ENCODE measurements at regions not wholly inside any gene's neighbourhood (a gene's known extent, or its start where the extent isn't known, plus 50 kb on each side); places are given as distances from the start of the nearest gene placed in this dataset.
"Not testable (repeated sequence)": the region's sequence is repeated elsewhere in the genome, so short reads cannot be mapped to it uniquely, and the experiment has no call there.

DNA sequence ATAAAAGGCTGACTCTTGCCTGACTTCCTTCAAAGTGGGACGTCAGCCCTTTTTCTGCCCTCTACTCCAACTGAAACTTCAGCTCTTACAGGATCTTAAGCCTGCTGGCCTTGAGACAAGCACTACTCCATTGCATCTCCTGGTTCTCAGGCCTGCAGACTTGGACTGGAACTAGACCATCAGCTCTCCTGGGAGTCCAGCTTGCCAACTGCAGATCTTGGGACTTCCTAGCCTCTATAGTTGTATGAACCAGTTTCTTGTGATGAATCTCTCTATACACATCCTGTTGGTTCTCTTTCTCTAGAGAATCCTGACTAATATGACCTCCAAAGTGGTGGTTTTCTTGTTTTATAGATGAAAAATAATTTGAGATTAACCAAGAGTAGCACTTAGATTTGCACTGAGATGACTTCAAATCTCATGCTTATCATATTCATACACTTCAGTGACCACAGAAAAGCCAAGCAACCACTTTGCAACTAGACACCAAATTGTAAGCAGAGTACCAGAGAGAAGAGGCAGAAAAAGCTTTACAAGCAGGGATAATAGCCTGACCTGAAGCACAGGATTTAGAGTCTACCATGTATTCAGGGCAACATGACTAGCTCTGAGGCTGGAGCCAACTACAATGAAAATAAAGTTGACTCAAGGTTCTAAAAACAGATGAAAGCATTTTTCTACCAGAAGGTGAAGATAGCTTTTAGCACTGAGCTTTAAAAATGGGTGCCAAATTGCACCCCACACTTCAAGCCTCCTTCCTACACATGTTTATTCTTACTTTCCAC lies 661.3 kb upstream of the USP24 start:
- DNase-seq (ENCODE audit: low spot score), result no peak

DNA sequence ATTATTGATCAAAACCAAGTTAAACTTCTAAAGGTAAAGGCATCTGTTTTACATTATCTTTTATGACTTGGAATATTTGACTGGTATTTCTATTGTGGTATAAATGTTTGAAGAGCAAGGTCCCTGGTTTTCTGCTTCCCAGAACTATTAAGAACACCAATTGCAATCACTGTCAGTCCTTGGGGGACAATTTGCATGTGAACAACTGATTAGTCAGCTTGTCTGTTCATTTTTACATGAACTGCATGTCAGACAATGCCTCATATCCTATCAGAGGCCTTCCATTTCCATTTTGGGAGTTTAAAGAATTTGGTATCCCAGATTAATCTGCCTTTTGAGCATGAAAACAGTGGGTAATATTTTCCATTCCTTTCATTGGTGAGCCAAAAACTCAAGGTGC lies 654.9 kb upstream of the USP24 start:
- DNase-seq (ENCODE audit: low spot score), result no peak

DNA sequence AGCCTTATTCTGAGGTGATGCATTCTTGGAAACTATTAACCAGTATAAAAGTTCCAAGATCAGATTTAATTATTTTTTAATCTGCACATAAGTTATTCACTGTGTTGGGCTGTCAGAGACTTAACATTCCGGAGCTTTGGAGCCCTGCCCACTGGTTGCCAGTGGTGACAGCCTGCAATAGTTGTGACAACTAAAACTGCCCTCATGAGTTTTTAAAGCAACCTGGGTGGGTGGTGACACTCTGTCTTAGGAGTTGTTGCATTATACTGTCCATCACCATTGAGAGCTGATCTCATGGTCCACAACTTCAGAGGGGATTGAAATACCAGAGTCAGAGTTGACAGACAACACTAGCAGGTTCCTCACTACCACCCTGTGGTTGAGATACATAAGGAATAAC lies 653.9 kb upstream of the USP24 start:
- no peak for DNase-seq (ENCODE audit: low spot score)

DNA sequence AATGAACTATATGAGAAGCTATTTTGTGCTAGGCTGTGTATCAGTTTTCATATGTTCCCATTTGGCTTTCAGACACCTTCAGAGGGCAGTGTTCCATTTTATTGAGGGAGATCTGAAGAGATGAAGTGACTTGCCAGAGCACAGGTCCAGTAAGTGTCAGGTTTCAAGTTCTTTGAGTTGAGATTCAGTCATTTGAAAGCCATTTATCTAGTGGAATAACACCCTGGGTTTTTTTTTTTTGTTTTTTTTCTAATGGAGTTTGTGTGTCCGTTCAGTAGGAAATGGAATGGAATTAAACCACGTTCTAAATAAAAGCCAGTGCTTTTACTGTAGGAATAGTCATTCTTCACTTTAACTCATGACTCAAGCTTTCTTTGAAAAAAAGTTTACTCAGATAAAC lies 652.9 kb upstream of the USP24 start:
- DNase-seq (ENCODE audit: low spot score), result no peak

DNA sequence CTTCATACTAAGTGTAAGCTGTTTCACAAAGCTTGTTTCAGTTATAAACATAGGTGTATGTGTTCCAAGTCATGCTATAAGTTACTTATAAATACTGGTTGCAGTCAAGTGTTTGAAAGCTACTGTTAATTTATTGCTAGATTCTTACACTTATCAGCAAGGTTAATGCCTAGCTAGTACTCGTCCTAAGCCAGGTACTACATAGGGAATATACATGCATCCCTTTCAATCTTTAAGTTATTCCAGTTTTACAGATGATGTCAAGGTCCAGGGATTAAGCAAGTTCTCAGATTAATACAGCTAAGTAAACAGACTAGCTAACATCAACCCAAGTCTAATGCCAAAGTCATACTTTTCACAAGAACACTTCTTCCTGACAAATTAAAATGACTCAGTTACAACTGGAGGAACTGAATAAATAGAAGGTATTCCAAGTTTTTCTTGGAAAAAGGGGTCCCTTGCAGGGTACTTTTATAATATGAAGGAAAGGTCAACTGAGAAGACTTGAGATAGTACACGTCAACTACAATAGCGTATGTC lies 652.2 kb upstream of the USP24 start:
- no peak for DNase-seq (ENCODE audit: low spot score)

DNA sequence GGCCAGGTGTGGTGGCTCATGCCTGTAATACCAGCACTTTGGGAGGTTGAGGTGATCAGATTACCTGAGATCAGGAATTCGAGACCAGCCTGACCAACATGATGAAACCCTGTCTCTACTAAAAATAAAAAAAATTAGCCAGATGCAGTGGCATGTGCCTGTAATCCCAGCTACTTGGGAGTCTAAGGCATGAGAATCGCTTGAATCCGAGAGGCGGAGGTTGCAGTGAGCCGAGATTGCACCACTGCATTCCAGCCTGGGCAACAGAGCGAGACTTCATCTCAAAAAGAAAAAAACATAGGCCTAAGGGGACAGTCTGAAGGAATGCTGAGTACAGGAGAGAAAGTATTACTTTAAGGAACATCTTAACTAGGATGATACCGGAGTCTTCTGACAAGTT lies 650.6 kb upstream of the USP24 start:
- not testable (repeated sequence) for DNase-seq (ENCODE audit: low spot score)

DNA sequence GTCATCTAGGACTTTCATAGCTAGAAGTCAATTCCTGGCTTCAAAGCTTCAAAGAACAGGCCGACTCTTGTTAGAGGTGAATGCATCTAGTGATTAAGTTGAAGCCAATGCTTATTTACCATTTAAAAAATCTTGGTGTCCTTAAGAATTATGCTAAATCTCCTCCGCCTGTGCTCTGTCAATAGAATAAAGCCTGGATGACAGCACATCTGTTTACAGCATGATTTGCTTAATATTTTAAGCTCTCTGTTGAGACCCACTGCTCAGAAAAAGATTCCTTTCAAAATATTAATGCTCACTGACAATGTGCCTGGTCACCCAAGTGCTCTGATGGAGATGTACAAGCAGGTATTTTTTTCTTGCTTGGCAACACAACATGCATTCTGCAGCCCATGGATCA lies 649.1 kb upstream of the USP24 start:
- no peak for DNase-seq (ENCODE audit: low spot score)

DNA sequence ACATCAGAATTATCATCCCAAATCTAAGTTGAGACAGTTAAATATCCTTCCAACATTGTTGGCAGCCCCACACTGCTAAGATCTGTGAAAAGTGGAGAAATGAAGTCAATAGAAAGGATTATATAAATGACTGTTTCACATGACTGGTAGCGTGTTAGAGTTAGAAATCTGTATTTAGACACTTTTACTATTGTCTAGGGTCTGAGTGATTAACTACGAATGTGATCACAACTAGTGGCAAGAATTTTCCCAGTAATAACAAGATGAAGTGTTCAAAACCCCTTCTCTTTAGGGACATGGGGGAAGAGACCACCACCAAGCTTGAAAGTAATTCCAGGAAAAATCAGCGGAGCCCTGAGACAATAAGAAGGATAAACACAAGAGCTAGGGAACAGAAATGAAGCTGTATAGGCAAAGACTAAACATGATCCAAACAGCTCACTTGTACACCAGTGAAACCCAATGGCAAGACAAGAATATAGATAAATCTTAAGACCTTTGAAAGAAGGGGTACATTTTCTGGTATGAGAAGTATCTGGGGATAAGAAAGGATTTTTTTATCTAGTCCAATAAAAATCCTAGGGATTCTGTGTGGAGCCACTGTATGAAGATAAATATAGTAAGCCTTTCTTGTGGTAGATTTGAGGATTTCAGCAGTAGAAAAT lies 646.6 kb upstream of the USP24 start:
- DNase-seq (ENCODE audit: low spot score), result no peak

DNA sequence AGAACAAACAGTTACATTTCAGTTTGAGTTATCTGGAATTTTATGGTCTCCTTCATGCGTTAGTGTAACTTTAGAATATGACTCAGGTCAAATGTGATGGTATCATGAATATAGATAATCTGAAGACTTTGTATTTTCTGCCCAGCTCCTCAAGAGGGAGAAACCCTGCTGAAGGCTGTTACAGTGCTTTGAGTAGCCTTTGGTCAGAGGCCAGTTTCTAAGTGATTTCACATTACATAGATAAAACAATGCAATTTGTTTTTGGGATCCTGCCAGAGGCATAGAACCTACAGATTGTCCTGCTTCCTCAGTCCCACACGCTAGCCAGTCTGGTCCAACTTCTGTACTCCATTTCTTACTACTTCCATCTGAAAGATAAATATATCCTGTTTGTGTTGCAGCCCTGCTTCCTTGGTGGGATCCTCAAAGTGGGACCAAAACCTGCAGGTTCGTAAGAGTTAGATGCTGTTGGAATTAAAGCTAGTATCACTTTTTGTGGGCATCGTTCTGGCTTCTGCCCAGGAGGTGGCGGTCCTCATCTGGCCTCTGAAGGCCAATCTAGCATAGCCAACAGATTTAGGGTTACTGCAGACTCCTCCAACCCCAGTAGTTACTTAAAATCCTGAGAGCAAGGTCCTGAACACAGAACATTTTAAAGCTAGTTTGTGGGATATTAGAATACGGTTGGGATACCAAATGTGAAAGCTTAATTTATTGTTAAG lies 645.8 kb upstream of the USP24 start:
- no peak for DNase-seq (ENCODE audit: low spot score)

DNA sequence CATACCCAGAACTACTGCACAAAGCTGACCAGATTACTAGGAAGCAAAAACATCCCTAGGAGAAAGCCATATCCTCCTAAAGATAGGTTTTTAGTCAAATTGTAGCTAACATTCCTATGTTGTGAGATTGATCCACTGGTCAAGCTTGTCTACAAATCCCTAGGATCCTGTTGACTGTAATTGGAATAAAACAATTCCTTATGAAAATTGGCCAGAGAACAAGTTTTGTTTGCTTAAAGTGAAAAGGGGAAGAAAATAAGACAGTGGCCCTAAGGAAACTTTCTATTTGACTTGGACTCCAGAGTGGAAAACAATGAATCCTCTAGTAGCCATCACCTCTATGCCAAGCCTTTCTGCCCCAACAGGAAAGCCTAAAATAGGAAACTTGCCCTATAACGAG lies 645.2 kb upstream of the USP24 start:
- DNase-seq (ENCODE audit: low spot score), result no peak

DNA sequence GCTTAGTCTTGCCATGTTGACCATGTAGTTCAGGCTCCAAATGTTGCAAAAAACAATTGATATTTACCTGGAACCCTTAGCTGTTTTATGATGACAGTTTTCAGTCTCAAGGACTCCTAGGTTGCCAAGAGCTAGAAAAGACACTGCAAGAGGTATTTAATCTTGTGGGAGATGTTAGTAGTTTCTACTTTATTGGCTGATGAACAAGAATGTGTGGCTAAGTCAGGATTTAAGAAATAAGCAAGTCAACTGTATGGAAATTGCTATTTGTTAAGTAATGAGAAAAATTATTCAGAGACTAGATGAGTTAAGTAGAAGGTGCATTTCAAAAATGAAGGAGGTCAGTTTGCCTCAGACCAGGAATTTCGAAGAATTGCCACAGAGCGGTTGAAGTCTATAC lies 639.7 kb upstream of the USP24 start:
- no peak for DNase-seq (ENCODE audit: low spot score)

DNA sequence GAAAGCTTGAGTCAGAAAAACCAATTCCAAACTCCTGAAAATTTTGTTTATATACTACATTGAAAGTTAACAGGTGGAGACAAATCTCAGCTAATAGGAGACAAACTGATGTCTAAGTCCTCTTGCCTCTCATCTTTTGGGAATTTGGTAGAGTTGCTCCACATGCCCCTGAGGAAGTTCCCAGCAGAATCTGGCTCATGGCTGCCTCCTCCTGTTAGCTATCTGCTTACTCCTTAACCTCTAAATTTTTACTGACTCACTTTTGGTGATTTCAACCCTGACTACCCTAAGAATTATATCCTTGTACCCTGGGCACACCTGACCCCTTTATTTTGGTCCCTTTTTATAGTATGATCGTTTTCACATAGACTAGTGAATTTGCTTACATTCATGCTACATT lies 633.7 kb upstream of the USP24 start:
- no peak for DNase-seq (ENCODE audit: low spot score)

DNA sequence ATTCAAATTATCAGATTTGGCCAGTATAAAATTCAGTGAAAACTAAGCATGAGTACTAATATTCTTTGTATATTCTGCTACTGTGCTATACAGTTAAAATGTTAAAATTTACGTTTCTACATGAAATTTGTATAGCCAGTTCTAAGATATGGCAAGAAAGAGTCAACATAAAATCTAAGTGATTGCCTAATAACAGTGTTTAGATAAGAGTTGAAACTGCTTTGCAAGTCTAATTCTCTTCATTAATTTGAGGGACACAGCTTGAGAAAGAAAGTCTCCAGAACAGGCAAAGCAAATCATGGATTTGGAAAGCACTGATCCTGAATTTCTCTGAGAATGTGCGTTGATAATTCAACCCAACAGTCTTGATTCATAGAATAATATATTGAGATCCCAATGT lies 630.9 kb upstream of the USP24 start:
- DNase-seq (ENCODE audit: low spot score), result no peak

DNA sequence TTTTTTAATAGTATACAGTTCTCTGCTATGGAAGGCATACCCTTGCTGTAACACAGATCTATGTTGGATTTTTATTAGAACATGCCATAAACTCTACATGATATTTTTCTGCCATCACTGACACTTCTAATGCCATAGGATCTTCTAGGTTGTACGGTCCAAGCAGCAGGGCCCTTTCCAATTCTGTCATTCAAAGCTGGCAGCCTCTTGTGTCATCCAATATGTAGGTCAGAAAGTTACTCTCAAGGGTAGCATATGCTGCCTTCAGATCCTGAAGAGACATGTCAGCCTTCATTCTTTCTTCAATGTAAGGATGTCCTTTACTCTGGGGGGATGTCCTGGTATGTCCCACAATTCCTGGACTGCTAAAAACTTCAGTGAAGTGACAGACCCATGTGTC lies 629.2 kb upstream of the USP24 start:
- DNase-seq (ENCODE audit: low spot score), result no peak

DNA sequence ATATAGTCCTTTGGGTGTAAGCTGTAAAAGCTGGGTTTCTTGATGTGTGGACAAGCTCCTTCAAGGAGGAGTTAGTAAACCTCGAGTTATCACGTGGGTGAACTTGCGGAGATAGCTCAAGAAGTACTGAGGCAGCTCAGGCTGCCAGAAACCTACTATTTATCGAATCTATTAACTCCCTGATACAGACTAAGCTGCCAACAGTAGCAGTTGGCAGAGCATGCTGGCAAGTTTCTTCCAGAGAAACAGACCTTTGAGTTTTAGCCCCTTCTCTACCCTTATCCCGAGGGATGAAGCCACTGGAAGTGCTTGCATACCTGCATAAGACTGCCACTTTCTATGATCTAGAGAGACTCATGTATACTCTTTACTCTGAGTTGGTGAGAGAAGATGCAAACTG lies 624.5 kb upstream of the USP24 start:
- DNase-seq (ENCODE audit: low spot score), result no peak

DNA sequence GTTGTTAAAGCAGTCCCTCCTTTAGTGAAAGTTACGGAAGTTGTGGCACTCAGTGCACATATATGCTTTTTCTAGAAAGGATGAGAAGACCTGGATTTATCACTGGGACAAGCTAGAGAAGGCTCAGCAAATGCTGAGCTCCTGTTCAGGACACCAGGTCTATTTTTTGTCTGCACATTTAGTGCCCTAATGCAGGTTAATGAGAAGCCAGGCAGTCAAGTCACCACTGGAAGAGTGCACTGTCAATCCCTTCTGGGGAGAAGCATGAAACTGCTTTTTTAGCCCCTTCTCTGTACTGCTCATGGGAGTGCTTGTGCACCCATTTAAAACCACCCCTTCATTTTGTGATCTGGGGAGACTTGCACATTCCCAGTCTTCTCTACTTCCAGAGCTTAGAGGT lies 624.1 kb upstream of the USP24 start:
- DNase-seq (ENCODE audit: low spot score), result no peak

DNA sequence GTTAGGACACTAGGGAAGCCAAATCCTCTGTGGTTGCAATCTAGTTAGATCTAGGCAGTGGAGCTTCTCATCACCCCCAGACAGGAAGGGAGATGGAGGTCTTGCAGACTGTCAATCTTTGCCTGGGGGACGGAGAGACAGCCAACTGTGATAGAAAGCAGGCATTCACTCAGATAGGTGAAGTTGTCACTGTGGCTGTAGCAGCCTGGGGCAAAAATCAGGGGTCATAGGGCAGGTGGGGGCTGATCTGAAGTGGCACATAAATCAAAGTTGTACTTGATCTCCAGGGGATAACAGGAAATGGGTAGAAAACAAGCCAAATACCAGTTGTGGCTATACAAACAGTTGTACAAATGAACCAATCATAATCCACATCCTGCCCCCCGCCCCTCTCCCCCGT lies 620.9 kb upstream of the USP24 start:
- DNase-seq (ENCODE audit: low spot score), result no peak

DNA sequence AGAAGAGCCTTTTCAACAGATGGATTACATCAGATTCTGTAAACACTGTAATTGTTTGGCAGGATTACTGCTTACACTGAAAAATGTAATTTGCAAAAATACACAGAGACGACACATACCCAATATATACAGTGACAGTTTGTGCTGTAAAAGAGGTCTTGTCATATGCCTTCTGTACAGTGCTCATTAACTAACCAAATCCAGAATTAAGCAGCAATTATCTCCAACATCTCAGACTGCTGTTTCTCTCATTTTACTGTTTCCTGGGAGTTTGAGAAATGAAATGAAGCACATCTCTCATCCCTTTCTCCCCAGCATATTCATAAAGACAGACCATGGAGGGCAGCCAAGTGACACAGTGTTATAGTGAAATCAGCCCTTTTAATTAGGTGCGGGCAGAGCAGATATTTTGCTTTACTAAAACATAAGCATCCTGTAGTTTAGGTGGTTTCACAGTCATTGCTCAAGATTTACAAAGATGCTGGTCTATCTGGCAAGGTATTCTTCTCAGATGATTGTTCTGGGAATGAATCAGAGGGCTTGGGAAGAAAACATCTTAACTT lies 618.4 kb upstream of the USP24 start:
- no peak for DNase-seq (ENCODE audit: low spot score)

DNA sequence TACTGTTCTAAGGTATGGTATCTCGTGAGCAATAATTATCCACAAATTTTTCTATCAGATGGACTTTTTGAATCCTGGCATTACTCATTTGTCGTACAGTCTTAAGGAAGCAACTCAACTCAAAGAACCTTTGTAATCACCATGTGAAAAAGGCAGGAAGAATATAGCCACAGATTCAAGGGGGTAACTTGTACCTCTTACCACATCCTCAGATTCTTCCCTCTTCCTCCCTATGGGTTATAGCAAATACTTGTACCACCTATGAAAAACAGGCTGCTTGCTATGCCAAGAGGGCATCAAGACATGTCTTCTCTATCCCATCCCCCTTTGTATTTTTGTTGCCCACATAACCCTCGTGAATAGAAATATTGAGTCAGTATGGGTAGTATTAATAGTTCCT lies 616.6 kb upstream of the USP24 start:
- no peak for DNase-seq (ENCODE audit: low spot score)

DNA sequence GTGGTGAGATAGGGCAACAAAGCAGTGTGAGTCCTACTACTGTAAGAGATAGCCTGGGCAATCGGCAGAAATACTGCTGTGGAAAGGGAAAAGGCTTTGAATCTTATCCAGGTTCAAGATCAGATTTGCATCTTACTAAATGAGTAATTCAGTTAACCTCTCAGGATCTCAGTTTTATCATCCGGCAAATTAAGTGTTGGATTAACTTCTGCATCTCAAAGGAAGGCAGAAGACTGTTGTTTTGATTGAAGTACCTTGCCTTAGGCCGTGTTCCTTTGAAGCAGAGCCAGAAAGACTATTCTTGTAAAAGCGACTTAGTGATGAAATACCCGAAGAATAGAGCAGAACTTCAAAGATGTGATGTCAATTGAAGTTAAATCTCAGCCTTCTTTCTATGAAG lies 612.9 kb upstream of the USP24 start:
- DNase-seq (ENCODE audit: low spot score), result no peak

DNA sequence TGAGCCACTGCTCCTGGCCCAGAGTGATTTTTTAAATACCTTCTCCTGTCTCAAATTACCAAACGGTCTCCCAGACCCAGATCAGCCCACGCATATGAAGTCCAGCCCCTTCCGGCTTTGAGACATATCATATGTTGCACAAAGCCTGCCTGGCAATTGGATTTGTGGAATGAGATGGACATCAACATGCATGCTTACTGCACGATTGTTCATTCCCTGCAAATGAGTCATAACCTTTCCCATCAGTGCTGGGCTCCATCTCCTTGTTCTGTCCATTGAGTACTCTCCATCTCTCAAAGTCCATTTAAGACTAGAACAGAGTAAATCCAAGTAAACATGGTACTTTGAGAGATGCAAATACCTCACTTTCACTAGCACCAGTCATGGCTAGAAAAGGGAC lies 612.2 kb upstream of the USP24 start:
- no peak for DNase-seq (ENCODE audit: low spot score)

DNA sequence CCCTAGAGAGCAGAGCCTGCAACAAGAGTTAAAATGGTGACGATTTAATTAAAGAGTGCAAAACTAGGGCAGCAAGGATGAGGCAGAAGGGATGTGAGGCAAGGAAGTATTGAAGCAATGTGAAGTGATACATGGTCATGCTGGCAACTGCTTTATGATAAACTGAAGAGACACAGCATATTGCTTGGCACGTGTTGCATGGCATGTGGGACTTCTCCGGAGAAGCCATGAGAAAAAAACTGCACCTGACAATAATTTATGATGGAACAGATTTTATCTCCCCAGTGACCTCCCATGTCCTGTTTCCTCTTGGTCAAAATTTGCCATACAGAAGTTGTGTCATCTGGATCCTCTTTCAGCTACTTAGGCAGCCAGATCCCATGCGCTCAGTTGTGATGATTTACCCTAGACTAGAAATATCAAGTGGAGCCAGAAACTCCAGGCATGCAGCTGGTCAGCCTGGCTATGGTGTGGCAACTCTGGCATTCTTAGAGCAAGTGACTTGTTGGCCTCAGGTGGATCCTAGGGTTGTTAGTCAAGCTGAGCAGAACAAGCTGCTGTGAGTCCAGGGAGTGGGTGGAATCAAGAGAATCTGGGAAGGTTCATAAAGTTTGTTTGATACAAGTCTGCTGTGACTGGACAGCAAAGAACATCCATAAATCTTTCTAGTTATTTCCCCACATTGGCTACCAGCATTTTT lies 611.4 kb upstream of the USP24 start:
- DNase-seq (ENCODE audit: low spot score), result no peak
